ENCODE measurements at regions not wholly inside any gene's neighbourhood (a gene's known extent, or its start where the extent isn't known, plus 50 kb on each side); places are given as distances from the start of the nearest gene placed in this dataset.

GRCh38 chr3:176794406-176794805 lies 402.9 kb downstream of the TBL1XR1 start:
- DNase-seq (ENCODE audit: low read depth): no peak

GRCh38 chr3:176789947-176790346 lies 407.3 kb downstream of the TBL1XR1 start:
- DNase-seq (ENCODE audit: low read depth): no peak

- no peak for DNase-seq (ENCODE audit: low read depth)
These were observed 408.0 kb downstream of the TBL1XR1 start for GRCh38 chr3:176789281-176789705.

- DNase-seq (ENCODE audit: low read depth): no peak
These were observed 409.8 kb downstream of the TBL1XR1 start for GRCh38 chr3:176787506-176787905.

- no peak for DNase-seq (ENCODE audit: low read depth)
These were observed 412.1 kb downstream of the TBL1XR1 start for GRCh38 chr3:176785171-176785570.

- no peak for DNase-seq (ENCODE audit: low read depth)
These were observed 416.5 kb downstream of the TBL1XR1 start for GRCh38 chr3:176780766-176781165.

- no peak for DNase-seq (ENCODE audit: low read depth)
These were observed 420.6 kb downstream of the TBL1XR1 start for GRCh38 chr3:176776622-176777175.

- DNase-seq (ENCODE audit: low read depth): no peak
These were observed 427.6 kb downstream of the TBL1XR1 start for GRCh38 chr3:176769547-176770190.

GRCh38 chr3:176767385-176767784 lies 429.9 kb downstream of the TBL1XR1 start:
- no peak for DNase-seq (ENCODE audit: low read depth)

DNA sequence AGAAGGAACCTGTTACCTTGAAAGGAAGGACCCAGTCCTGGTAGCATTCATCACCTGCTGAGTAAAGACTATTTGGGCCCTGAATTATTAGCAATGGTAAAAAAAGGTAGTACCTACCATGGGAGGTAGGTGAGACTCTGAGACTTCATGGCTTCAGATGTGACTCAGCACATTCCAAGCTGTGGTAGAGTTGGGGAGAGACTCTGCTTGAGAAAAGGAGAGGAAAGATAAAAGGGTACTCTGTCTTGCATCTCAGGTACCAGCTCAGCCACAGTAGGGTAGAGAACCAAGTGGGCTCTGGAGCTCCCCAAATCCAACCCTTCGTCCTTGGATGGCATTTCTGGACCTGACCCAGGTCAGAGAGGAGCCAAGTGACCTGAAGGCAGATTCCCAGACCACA lies 430.4 kb downstream of the TBL1XR1 start:
- DNase-seq (ENCODE audit: low read depth): no peak

- DNase-seq (ENCODE audit: low read depth): no peak
These were observed 431.8 kb downstream of the TBL1XR1 start for GRCh38 chr3:176765382-176765900.

DNA sequence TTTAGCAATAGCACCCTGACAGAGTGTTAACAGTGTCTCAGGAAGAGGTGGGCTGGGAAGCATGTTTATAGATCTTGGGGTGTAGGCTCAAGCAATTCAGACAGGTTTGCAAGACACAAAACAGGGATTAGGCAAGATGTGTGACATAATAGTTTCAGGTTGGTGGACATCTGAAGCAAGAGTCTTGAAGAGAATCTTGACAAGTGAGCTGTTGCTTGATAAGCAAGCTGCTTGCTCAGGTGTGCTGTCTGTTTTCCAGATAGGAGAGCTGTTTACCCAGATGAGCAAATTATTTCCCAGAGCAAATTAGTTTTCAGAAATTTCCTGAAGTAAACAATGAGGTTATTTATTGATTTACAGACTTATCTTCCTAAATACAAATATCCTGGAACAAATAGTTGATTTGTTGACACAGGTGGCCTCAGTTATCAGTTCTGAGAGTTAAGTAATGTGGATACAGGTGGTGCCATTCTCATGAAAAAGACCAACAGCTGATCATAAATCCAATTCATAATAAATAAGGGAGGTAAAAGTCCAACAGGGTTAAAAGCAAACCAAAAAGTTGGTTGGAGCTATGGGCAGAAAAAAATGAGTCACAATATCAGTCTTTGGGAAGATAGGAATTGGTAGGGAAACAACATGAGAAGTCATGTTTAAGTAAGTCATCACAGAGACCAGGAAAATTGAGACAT lies 437.3 kb downstream of the TBL1XR1 start:
- DNase-seq (ENCODE audit: low read depth): no peak

DNA sequence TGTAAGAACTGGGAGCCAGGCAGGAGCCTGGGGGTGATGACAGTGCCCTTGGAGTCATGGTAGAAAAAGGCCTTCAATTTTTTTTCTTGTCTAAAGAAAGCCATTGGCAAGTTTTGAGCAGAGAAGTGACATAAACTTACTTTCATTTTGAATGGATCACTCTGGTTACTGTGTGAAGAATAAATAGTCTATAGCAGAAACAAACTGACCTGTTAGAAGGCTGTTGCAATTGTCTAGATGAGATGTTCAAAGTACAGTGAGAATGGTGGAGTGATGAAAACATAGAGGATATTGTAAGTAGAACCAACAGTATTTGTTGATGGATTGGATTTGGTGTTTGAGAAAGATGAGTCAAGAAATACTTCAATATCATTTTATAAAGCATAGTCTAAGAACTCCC lies 439.9 kb downstream of the TBL1XR1 start:
- DNase-seq (ENCODE audit: low read depth): no peak

DNA sequence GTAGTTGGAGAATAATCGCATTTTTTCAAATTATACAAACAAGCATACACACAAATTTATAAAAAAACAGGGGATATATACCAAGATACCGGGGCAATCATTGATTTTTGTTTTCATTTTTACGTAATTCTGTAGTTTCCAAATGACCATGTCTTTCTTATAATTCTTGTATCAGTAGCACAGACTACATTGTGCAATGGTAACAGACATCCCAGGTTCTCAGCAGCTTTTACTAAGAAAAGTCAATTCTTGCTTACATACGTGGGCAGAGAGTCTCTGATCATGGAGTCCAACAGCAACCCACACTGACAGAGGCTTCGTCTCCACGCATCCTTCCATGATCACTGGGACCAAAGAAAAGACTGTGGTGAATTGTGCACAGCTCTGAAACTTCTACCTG lies 441.3 kb downstream of the TBL1XR1 start:
- no peak for DNase-seq (ENCODE audit: low read depth)

GRCh38 chr3:176755552-176755951 lies 441.7 kb downstream of the TBL1XR1 start:
- DNase-seq (ENCODE audit: low read depth): no peak

DNA sequence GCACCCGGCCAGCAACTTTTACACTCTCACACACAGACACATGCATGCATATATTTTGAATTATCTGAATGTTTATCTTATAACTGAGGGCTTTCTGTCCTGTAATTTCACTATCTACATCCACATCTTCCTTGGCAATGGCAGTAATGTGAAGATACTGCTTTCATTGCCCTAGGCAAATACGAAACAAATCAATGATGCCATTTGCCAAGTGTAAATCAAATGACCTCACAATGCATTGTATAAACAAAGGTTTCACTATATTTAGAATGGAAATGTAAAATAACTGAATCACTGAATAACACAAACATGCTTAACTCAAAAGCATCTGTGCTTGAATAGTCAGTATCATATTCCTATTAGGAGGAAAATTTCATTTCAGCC lies 455.6 kb downstream of the TBL1XR1 start:
- no peak for DNase-seq (ENCODE audit: low read depth)

GRCh38 chr3:176740906-176741663 lies 456.2 kb downstream of the TBL1XR1 start:
- no peak for DNase-seq (ENCODE audit: low read depth)

DNA sequence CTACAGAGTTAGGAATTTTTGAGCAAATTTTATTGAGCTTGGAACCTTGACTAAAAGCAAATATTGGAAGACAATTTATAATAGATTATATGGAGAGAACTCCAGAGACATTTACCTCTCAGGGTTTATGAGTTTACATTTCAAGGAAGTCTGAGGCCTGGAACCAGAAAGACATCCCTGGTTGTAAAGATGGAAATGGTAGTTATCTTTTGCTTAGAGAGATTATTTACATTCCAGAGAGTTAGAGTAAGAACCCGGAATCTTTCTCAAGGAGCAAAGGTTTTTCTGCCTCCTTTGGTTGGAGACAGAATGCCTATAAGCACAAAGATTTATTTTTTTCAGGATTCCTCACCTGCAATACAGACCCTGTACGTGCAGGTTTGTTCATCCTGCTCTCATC lies 458.1 kb downstream of the TBL1XR1 start:
- no peak for DNase-seq (ENCODE audit: low read depth)

- DNase-seq (ENCODE audit: low read depth): no peak
These were observed 459.7 kb downstream of the TBL1XR1 start for GRCh38 chr3:176737480-176738110.

DNA sequence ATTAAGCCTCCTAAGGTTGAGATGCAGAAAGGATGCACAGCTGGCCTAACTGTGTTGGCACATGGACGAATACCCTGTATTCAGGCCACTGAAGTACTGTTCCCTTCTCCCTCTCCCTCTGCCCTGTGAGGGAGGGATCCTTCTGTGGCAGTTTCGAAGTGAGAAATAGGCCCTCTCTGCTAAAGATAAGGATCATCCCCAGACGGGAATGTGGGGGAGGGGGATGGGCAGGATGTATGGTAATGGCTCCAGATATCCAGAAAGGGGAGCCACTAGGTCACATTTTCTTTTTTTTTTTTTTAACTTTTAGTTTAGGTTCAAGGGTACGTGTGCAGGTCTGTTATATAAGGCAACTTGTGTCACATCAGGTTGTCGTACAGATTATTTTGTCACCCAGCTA lies 463.1 kb downstream of the TBL1XR1 start:
- no peak for DNase-seq (ENCODE audit: low read depth)

DNA sequence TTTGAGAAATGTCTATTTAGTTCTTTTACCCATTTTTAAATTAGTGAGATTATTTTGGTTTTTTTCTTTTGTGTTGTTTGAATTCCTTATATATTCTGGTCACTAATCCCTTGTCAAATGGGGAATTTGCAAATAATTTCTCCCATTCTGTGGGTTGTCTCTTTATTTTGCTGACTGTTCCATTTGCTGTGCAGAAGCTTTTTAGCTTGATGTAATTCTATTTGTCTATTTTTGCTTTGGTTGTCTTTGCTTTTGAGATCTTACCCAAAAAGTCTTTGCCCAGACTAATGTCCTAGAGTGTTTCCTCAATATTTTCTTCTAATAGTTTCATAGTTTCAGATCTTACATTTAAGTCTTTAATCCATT lies 472.9 kb downstream of the TBL1XR1 start:
- no peak for DNase-seq (ENCODE audit: low read depth)

DNA sequence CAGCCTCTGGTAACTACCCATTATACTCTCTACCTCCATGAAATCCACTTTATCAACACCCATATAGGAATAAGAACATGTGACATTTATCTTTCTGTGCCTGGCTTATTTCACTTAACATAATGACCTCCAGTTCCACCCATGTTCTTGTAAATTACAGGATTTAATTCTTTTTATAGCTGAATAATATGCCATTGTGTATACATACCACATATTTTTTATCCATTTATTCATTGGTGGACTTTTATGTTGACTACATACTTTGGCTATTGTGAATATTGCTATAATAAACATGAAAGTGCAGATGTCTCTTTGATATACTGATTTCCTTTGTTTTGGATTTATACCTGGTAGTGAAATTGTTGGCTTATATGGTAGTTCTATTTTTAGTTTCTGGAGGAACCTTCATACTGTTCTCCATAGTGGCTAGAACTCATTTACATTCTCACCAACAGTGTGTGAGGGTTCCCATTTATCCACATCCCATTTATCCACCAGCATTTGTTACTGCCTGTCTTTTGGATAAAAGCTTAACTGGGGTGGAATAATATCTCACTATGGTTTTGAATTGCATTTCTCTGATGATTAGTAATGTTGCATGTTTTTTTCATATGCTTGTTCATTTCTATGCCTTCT lies 473.4 kb downstream of the TBL1XR1 start:
- DNase-seq (ENCODE audit: low read depth): no peak
